Peyer's patch (tissue), 4 donors: ENCODE measurements at regions not wholly inside any gene's neighbourhood (a gene's known extent, or its start where the extent isn't known, plus 50 kb on each side); places are given as distances from the start of the nearest gene placed in this dataset.

ENCODE experiments used
- POLR2A ChIP-seq, 2 donors: fragments of 450-650 bp; IDR thresholded peaks; one replicate each; pipeline ENCODE4 v1.5.1; 2017; ENCODE audit warnings: antibody characterized with exemption in 2 of 2, mild to moderate bottlenecking in 2 of 2, moderate library complexity in 2 of 2
- TF ChIP-seq, protein P1 (sequence below), 6 experiments: fragments of 450-650 bp in 4 of 6; fragments of 200-600 bp in 2 of 6; sonication (generic) in 1 of 6; IDR thresholded peaks; one replicate each; pipeline ENCODE4 v1.5.1; 2017 to 2019; ENCODE audit warnings: antibody characterized with exemption in 6 of 6, mild to moderate bottlenecking in 3 of 6, moderate library complexity in 1 of 6

DNA sequence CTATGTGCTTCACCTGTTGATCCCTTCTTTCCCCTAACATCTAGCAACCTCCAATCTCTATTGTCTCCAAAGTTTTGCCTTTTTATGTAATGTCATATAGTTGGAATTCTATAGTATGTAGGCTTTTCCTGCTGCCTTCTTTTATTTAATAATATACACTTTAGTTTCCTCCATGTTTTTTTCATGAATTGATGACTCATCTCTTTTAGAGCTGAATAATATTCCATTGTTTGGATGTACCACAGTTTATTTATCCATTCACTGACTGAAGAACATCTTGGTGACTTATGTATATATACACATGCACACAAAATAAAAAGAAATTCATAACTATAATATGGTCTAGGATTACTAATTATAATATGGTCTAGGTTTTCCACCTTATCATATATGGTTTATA, 1314.2 kb downstream of the OTOL1 start:
- TF ChIP-seq, protein P1, sequence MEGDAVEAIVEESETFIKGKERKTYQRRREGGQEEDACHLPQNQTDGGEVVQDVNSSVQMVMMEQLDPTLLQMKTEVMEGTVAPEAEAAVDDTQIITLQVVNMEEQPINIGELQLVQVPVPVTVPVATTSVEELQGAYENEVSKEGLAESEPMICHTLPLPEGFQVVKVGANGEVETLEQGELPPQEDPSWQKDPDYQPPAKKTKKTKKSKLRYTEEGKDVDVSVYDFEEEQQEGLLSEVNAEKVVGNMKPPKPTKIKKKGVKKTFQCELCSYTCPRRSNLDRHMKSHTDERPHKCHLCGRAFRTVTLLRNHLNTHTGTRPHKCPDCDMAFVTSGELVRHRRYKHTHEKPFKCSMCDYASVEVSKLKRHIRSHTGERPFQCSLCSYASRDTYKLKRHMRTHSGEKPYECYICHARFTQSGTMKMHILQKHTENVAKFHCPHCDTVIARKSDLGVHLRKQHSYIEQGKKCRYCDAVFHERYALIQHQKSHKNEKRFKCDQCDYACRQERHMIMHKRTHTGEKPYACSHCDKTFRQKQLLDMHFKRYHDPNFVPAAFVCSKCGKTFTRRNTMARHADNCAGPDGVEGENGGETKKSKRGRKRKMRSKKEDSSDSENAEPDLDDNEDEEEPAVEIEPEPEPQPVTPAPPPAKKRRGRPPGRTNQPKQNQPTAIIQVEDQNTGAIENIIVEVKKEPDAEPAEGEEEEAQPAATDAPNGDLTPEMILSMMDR (IDR thresholded peaks at IDR 0.05), result no peak
- TF ChIP-seq POLR2A (IDR thresholded peaks at IDR 0.05), result no peak
